Fibroblast of lung (primary cell): ENCODE measurements at regions not wholly inside any gene's neighbourhood (a gene's known extent, or its start where the extent isn't known, plus 50 kb on each side); places are given as distances from the start of the nearest gene placed in this dataset.

ENCODE experiments used
- CTCF ChIP-seq, 2 donors: IDR thresholded peaks in 1 of 2; conservative IDR thresholded peaks in 1 of 2; 1 replicate in 1 of 2; 2 replicates in 1 of 2; pipeline ENCODE4 v1.5.1; 2011 to 2012; ENCODE audit warnings: low read length in 2 of 2, control low read depth in 1 of 2, inconsistent platforms in 1 of 2, low read depth in 1 of 2, mild to moderate bottlenecking in 1 of 2
- EZH2 ChIP-seq: IDR thresholded peaks from 2 replicates; pipeline ENCODE4 v1.5.1; 2012; ENCODE audit warnings: low read length, control low read depth, mild to moderate bottlenecking; ENCODE audit errors: missing control alignments

- no peak for TF ChIP-seq CTCF (conservative IDR thresholded peaks at IDR 0.05 in 1 of 2, IDR thresholded peaks at IDR 0.05 in 1 of 2; ENCODE audit: low read depth in 1 of 2, low read length in 2 of 2)
- TF ChIP-seq EZH2: no peak
Observed at GRCh38 chr5:106481374-106481773, 1189.4 kb downstream of the EFNA5 start.
